PC-3 (cell line): ENCODE measurements at regions not wholly inside any gene's neighbourhood (a gene's known extent, or its start where the extent isn't known, plus 50 kb on each side); places are given as distances from the start of the nearest gene placed in this dataset.

Experiments
- ATAC-seq: fragments of 200-7000 bp; cut with Tn5 transposase; 2 replicates; pipeline ENCODE4 v1.9.1; 2020; ENCODE audit warnings: mild to moderate bottlenecking, moderate library complexity
- BruUV-seq: library from RNA; stranded (reverse); fragments of 400-500 nt; replicated peaks from 2 replicates; lab custom pipeline; 2021; lab: Mats Ljungman, UMichigan
- CTCF ChIA-PET: fragments of 300-600 bp; sonication (Branson Sonifier 250); formaldehyde crosslinking; loops from one replicate; lab custom pipeline; 2022; ENCODE audit warnings: antibody characterized with exemption; lab: Charles Lee
- POLR2A ChIA-PET: fragments of 300-600 bp; sonication (Branson Sonifier 250); formaldehyde crosslinking; loops from one replicate; lab custom pipeline; 2022; ENCODE audit warnings: antibody characterized with exemption; ENCODE audit not compliant: unreplicated experiment; lab: Charles Lee
- DNase-seq: peaks from one replicate; pipeline ENCODE4 v3.0.0-alpha.2; 2015
- H2AFZ ChIP-seq: fragments of 300-600 bp; sonication (generic); 2 replicates; pipeline ENCODE4 v1.6.0; 2016; ENCODE audit warnings: antibody characterized with exemption, low read length
- H3F3A ChIP-seq: fragments of 300-600 bp; sonication (generic); one replicate; pipeline ENCODE4 v1.6.0; 2017; ENCODE audit warnings: antibody characterized with exemption, low read length, control low read depth, mild to moderate bottlenecking; ENCODE audit not compliant: unreplicated experiment
- H3K27ac ChIP-seq: fragments of 300-600 bp; sonication (generic); 2 replicates; pipeline ENCODE4 v1.5.1; 2016; ENCODE audit warnings: mild to moderate bottlenecking, low read length
- H3K27me3 ChIP-seq: fragments of 300-600 bp; sonication (generic); 2 replicates; pipeline ENCODE4 v1.6.1; 2016; ENCODE audit warnings: low read length, mixed read lengths
- H3K36me3 ChIP-seq: fragments of 300-600 bp; sonication (generic); 2 replicates; pipeline ENCODE4 v1.6.1; 2016; ENCODE audit warnings: low read depth, mixed run types, low read length, mixed read lengths
- H3K4me1 ChIP-seq: fragments of 300-600 bp; sonication (generic); 2 replicates; pipeline ENCODE4 v1.5.1; 2016; ENCODE audit warnings: low read length; ENCODE audit not compliant: insufficient read depth
- H3K4me2 ChIP-seq: fragments of 300-600 bp; sonication (generic); 2 replicates; pipeline ENCODE4 v1.6.0; 2016; ENCODE audit warnings: low read length
- H3K4me3 ChIP-seq: fragments of 300-600 bp; sonication (generic); 2 replicates; pipeline ENCODE4 v1.5.1; 2016; ENCODE audit warnings: mild to moderate bottlenecking, low read length, mixed read lengths
- H3K79me2 ChIP-seq: fragments of 300-600 bp; sonication (generic); 2 replicates; pipeline ENCODE4 v1.6.1; 2017; ENCODE audit warnings: low read length, mixed read lengths
- H3K9ac ChIP-seq: fragments of 300-600 bp; sonication (generic); 2 replicates; pipeline ENCODE4 v1.6.0; 2016; ENCODE audit warnings: mild to moderate bottlenecking, low read length
- H3K9me2 ChIP-seq: fragments of 300-600 bp; sonication (generic); replicated peaks from 2 replicates; pipeline ENCODE4 v1.6.1; 2016; ENCODE audit warnings: mixed run types, low read length, mixed read lengths
- H3K9me3 ChIP-seq: fragments of 300-600 bp; sonication (generic); 2 replicates; pipeline ENCODE4 v1.6.1; 2016; ENCODE audit warnings: low read length, mixed read lengths
- H4K20me1 ChIP-seq: fragments of 300-600 bp; sonication (generic); 2 replicates; pipeline ENCODE4 v1.6.1; 2016; ENCODE audit warnings: low read length, mixed read lengths
- EZH2 ChIP-seq: fragments of 300-600 bp; sonication (generic); IDR thresholded peaks from one replicate; pipeline ENCODE4 v1.6.1; 2017; ENCODE audit warnings: antibody characterized with exemption, mild to moderate bottlenecking, low read length; ENCODE audit not compliant: unreplicated experiment
- EZH2phosphoT487 ChIP-seq: fragments of 300-600 bp; sonication (generic); IDR thresholded peaks from 2 replicates; pipeline ENCODE4 v1.6.1; 2018; ENCODE audit warnings: mild to moderate bottlenecking, antibody characterized with exemption, low read length, borderline replicate concordance
- intact Hi-C: fragments of 100-400 bp; cut with micrococcal nuclease; formaldehyde crosslinking; loops from 2 replicates; pipeline ENCODE4 v1.9.0; 2023
- TF ChIP-seq, protein P1 (sequence below): fragments of 300-600 bp; sonication (generic); conservative IDR thresholded peaks from 2 replicates; pipeline ENCODE4 v1.5.1; 2017; ENCODE audit warnings: antibody characterized with exemption, low read depth, mild to moderate bottlenecking, low read length

DNA sequence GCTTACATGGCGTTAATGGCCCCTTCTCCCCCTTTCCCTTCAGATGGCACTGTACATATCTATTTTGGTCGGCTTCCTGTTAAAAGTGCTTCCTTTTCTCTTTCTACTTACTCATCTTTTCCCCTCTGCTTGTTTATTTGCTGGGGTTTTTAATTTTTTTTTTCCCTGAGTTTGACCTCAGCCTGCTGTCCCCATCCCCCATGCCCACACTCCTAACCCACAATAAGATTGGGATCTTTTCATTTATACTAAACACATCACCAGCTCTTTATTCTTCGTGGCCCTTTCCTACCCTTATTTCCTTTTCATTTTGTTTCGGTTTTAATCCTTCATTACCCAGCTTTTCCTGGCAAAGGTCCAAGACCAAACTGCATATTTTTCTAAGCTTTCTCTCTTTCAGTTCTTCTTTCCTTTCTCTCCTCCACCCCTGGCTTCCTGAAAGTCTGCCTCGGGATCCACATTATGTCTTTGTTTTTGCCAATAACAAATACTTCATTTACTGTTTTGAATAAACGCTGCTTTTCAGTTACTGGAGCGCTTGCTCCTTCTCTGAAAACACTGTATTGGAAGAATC, 152.0 kb upstream of the USP9X start:
- no peaks in the 10 kb centered on the region for H3K79me2 ChIP-seq
- no peaks in the 10 kb centered on the region for H3K9me2 ChIP-seq
- no peaks in the 10 kb centered on the region for H4K20me1 ChIP-seq
- ChIA-PET CTCF (interaction anchor here (0.5 kb wide), 1 partner anchor 63 kb away, joined by 3 read pairs; no protein-coding TSS in a partner anchor), POLR2A (no interaction called here)
- H3K9me3 ChIP-seq = no peaks in the 10 kb centered on the region
- peak overlapping the region; percentile 56; the same call in 1 of the 2 replicates for H3K4me3 ChIP-seq
- H3K9ac ChIP-seq = peak overlapping the region; percentile 25; the same call in 1 of the 2 replicates
- H3K4me1 ChIP-seq = peaks cover 12% of the 10 kb centered on the region
- DNase-seq = peak; percentile 21
- peak overlapping the region; percentile 81 for H3K4me2 ChIP-seq
- ATAC-seq = no peak
- TF ChIP-seq EZH2phosphoT487 = no peak
- TF ChIP-seq, protein P1, sequence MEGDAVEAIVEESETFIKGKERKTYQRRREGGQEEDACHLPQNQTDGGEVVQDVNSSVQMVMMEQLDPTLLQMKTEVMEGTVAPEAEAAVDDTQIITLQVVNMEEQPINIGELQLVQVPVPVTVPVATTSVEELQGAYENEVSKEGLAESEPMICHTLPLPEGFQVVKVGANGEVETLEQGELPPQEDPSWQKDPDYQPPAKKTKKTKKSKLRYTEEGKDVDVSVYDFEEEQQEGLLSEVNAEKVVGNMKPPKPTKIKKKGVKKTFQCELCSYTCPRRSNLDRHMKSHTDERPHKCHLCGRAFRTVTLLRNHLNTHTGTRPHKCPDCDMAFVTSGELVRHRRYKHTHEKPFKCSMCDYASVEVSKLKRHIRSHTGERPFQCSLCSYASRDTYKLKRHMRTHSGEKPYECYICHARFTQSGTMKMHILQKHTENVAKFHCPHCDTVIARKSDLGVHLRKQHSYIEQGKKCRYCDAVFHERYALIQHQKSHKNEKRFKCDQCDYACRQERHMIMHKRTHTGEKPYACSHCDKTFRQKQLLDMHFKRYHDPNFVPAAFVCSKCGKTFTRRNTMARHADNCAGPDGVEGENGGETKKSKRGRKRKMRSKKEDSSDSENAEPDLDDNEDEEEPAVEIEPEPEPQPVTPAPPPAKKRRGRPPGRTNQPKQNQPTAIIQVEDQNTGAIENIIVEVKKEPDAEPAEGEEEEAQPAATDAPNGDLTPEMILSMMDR = no peak
- TF ChIP-seq EZH2 = no peak
- intact Hi-C loops = no loop called here
- H3K36me3 ChIP-seq = no peaks in the 10 kb centered on the region
- H3K27me3 ChIP-seq = no peaks in the 10 kb centered on the region
- BruUV-seq = no TSS peak
- H2AFZ ChIP-seq = peak overlapping the region; percentile 60
- H3F3A ChIP-seq = no peaks in the 10 kb centered on the region
- 0 out of 2 replicates have a peak overlapping the region, but pooled peaks have one; percentile 9 for H3K27ac ChIP-seq

DNA sequence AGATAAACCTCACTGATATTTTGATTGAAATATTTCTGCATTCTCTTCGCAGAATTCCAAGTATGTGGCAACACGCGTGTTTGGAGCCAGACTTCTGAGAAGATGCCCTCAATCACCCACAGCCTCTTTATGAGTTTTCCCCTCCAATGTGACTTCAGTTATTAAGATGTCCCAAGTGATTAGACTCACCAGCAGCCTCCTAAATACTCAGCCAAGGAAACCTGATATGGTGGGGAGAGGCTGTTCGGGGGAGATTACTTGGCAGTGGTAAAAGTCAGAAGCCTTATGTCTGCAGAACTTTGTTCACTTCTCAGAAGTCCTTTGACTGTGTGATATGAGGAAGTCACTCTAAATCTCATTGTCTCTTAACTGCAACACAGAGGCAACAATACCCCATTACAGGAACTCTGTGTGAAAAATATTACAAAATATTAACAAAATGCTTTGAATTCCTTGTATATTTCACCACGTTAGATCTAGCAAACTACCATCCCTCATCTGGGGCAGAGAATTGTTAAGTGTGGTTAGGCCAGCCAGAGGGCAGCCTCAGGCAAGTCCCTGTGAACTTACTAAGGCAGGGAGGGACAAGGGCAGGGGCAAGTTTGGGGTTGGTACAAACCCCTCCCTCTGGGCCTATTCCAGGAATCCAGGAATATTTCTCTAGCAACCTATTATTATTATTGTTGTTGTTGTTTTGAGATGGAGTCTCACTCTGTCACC, 151.4 kb upstream of the USP9X start:
- ChIA-PET CTCF (no interaction called here), POLR2A (no interaction called here)
- Histone ChIP-seq H3K4me2 (peak overlapping the region; percentile 81), H3K27me3 (no peaks in the 10 kb centered on the region), H3F3A (no peaks in the 10 kb centered on the region), H3K36me3 (no peaks in the 10 kb centered on the region), H3K4me1 (peaks cover 19% of the 10 kb centered on the region), H3K4me3 (no peak overlapping the region), H4K20me1 (no peaks in the 10 kb centered on the region), H2AFZ (peak overlapping the region; percentile 60), H3K79me2 (no peaks in the 10 kb centered on the region), H3K27ac (0 out of 2 replicates have a peak overlapping the region, but pooled peaks have one; percentile 9), H3K9me3 (no peaks in the 10 kb centered on the region), H3K9ac (peak overlapping the region; percentile 25; the same call in 1 of the 2 replicates), H3K9me2 (no peaks in the 10 kb centered on the region)
- DNase-seq (peak; percentile 27), ATAC-seq (peak; percentile 27; the same call in 1 of the 2 replicates)
- TF ChIP-seq EZH2phosphoT487 (no peak), EZH2 (no peak)
- TF ChIP-seq, protein P1 = no peak; the same call in 1 of the 2 replicates
- intact Hi-C loops = no loop called here
- BruUV-seq = no TSS peak

DNA sequence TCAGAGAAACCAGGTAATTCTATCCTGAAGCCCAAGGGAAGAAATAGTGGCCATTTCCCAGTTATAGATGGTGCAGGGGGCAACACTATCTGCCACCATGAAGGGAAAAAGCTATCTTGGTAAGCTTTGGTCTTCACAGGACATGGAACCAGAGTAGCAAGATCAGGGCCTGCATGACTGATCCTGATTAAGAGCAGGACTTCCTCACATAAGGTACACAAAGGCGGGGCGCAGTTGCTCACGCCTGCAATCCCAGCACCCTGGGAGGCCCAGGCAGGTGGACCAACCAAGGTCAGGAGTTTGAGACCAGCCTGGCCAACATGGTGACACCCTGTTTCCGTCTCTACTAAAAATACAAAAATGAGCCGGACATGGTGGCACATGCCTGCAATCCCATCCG, 148.4 kb upstream of the USP9X start:
- no peak overlapping the region for H3K9ac ChIP-seq
- intact Hi-C loops = no loop called here
- no peak for TF ChIP-seq EZH2phosphoT487
- TF ChIP-seq, protein P1 = no peak
- TF ChIP-seq EZH2 = no peak
- no peaks in the 10 kb centered on the region for H3K27me3 ChIP-seq
- DNase-seq (no peak), ATAC-seq (no peak)
- H3K9me2 ChIP-seq = no peaks in the 10 kb centered on the region
- no peak overlapping the region for H2AFZ ChIP-seq
- no peaks in the 10 kb centered on the region for H4K20me1 ChIP-seq
- no peaks in the 10 kb centered on the region for H3K36me3 ChIP-seq
- H3K9me3 ChIP-seq = no peaks in the 10 kb centered on the region
- no peak overlapping the region for H3K4me3 ChIP-seq
- no peak overlapping the region for H3K27ac ChIP-seq
- CTCF ChIA-PET = no interaction called here
- POLR2A ChIA-PET = no interaction called here
- H3K79me2 ChIP-seq = no peaks in the 10 kb centered on the region
- H3K4me2 ChIP-seq = no peak overlapping the region
- no TSS peak for BruUV-seq
- peaks cover 20% of the 10 kb centered on the region for H3K4me1 ChIP-seq
- no peaks in the 10 kb centered on the region for H3F3A ChIP-seq
